ENCODE measurements at regions not wholly inside any gene's neighbourhood (a gene's known extent, or its start where the extent isn't known, plus 50 kb on each side); places are given as distances from the start of the nearest gene placed in this dataset.

DNA sequence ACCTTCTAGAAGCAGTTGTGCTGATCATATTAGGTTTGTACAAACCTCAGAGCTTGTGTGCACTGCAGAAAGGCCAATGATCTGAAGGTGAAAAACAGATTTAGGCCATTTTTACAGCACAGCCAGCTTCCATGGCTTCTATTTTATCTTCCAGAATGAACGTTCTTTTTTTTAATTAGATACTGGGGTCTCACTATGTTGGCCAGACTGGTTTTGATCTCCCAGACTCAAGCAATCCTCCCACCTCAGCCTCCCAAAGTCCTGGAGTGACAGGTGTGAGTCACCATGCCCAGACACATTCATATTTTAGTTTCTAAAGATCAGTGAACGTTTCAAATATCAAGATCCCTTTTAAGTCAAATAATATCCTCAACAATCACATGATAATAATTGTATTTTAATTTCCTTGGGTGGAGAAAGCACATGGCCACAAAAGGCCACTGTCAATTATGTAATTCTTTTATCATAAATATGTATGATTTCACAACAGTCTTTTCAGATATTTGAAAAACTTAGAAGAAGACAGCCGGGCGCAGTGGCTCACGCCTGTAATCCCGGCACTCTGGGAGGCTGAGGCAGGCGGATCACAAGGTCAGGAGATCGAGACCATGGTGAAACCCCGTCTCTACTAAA lies 326.7 kb upstream of the JARID2 start:
- Histone ChIP-seq H3K9ac (no peak overlapping the region), H3K4me3 (ENCODE audit: low read depth in 2 of 2, low read length in 1 of 2) (no peak overlapping the region), H3F3A (replicated peaks; ENCODE audit: insufficient read depth) (no peaks in the 10 kb centered on the region), H3K79me2 (ENCODE audit: insufficient read depth) (no peaks in the 10 kb centered on the region), H3K36me3 (replicated peaks in 1 of 2; ENCODE audit: control insufficient read depth in 1 of 2, insufficient read depth in 2 of 2, low read length in 1 of 2) (no peaks in the 10 kb centered on the region), H3K9me3 (no peaks in the 10 kb centered on the region), H4K20me1 (ENCODE audit: insufficient read depth) (no peaks in the 10 kb centered on the region), H3K4me1 (ENCODE audit: control insufficient read depth in 1 of 2, insufficient read depth in 2 of 2, low read depth in 1 of 2, low read length in 1 of 2) (no peaks in the 10 kb centered on the region; a peak in 1 of 4 replicates), H3K27me3 (ENCODE audit: insufficient read depth) (no peaks in the 10 kb centered on the region), H3K4me2 (no peak overlapping the region), H3K9me2 (no peaks in the 10 kb centered on the region), H2AFZ (ENCODE audit: low read depth) (no peak overlapping the region), H3K27ac (ENCODE audit: low read depth in 2 of 2, low read length in 1 of 2) (no peak overlapping the region)
- 66% methylated on average over 9 of the region's 9 CpGs for WGBS (ENCODE audit: low lambda C conversion rate)
- DNase-seq, result no peak
- POLR2A ChIA-PET, result no interaction called here
- CTCF ChIA-PET, result no interaction called here
- no peak for TF ChIP-seq RCOR1 (IDR thresholded peaks at IDR 0.05; ENCODE audit: low read length)

DNA sequence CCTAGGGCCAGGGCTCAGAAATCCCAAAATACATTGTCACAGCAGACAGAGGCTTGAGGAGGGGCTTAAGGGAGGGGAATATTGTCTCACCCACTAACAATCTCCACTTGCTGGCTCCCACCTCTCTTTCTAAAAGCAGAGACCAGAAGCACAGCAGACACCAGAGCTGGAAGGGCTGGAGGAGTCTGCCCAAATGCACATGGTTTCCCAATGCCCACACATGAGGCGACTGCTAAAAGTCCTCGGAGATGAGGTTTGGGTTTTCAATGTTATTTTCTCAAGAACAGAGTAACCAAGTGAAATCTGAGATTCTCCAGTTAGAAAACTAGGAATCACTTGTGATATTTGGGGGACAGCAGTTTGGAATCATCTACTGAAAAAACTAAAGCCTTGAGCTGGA lies 325.6 kb upstream of the JARID2 start:
- Histone ChIP-seq H3K4me3 (ENCODE audit: low read depth in 2 of 2, low read length in 1 of 2) (no peak overlapping the region), H3K27me3 (ENCODE audit: insufficient read depth) (no peaks in the 10 kb centered on the region), H3K9me2 (no peaks in the 10 kb centered on the region), H3K4me1 (ENCODE audit: control insufficient read depth in 1 of 2, insufficient read depth in 2 of 2, low read depth in 1 of 2, low read length in 1 of 2) (no peaks in the 10 kb centered on the region; a peak in 1 of 4 replicates), H2AFZ (ENCODE audit: low read depth) (no peak overlapping the region), H3K36me3 (replicated peaks in 1 of 2; ENCODE audit: control insufficient read depth in 1 of 2, insufficient read depth in 2 of 2, low read length in 1 of 2) (no peaks in the 10 kb centered on the region), H3K79me2 (ENCODE audit: insufficient read depth) (no peaks in the 10 kb centered on the region), H3K9me3 (no peaks in the 10 kb centered on the region), H3K27ac (ENCODE audit: low read depth in 2 of 2, low read length in 1 of 2) (no peak overlapping the region), H3F3A (replicated peaks; ENCODE audit: insufficient read depth) (no peaks in the 10 kb centered on the region), H3K4me2 (no peak overlapping the region), H3K9ac (no peak overlapping the region), H4K20me1 (ENCODE audit: insufficient read depth) (no peaks in the 10 kb centered on the region)
- 58% methylated on average over 2 of the region's 2 CpGs for WGBS (ENCODE audit: low lambda C conversion rate)
- no peak for DNase-seq
- CTCF ChIA-PET, result no interaction called here
- no peak for TF ChIP-seq FOSL2 (IDR thresholded peaks at IDR 0.05; ENCODE audit: borderline replicate concordance, low read depth)
- TF ChIP-seq NRF1 (IDR thresholded peaks at IDR 0.05; ENCODE audit: low read depth, low read length), result no peak
- TF ChIP-seq, protein P1, sequence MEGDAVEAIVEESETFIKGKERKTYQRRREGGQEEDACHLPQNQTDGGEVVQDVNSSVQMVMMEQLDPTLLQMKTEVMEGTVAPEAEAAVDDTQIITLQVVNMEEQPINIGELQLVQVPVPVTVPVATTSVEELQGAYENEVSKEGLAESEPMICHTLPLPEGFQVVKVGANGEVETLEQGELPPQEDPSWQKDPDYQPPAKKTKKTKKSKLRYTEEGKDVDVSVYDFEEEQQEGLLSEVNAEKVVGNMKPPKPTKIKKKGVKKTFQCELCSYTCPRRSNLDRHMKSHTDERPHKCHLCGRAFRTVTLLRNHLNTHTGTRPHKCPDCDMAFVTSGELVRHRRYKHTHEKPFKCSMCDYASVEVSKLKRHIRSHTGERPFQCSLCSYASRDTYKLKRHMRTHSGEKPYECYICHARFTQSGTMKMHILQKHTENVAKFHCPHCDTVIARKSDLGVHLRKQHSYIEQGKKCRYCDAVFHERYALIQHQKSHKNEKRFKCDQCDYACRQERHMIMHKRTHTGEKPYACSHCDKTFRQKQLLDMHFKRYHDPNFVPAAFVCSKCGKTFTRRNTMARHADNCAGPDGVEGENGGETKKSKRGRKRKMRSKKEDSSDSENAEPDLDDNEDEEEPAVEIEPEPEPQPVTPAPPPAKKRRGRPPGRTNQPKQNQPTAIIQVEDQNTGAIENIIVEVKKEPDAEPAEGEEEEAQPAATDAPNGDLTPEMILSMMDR (IDR thresholded peaks at IDR 0.05), result no peak
- TF ChIP-seq, protein P2, sequence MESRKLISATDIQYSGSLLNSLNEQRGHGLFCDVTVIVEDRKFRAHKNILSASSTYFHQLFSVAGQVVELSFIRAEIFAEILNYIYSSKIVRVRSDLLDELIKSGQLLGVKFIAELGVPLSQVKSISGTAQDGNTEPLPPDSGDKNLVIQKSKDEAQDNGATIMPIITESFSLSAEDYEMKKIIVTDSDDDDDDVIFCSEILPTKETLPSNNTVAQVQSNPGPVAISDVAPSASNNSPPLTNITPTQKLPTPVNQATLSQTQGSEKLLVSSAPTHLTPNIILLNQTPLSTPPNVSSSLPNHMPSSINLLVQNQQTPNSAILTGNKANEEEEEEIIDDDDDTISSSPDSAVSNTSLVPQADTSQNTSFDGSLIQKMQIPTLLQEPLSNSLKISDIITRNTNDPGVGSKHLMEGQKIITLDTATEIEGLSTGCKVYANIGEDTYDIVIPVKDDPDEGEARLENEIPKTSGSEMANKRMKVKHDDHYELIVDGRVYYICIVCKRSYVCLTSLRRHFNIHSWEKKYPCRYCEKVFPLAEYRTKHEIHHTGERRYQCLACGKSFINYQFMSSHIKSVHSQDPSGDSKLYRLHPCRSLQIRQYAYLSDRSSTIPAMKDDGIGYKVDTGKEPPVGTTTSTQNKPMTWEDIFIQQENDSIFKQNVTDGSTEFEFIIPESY (IDR thresholded peaks at IDR 0.05; ENCODE audit: borderline replicate concordance, low read depth), result no peak
- TF ChIP-seq EP300 (IDR thresholded peaks at IDR 0.05; ENCODE audit: borderline replicate concordance in 1 of 2, low read depth in 1 of 2, low read length in 1 of 2), result no peak
- POLR2A ChIA-PET, result no interaction called here

DNA sequence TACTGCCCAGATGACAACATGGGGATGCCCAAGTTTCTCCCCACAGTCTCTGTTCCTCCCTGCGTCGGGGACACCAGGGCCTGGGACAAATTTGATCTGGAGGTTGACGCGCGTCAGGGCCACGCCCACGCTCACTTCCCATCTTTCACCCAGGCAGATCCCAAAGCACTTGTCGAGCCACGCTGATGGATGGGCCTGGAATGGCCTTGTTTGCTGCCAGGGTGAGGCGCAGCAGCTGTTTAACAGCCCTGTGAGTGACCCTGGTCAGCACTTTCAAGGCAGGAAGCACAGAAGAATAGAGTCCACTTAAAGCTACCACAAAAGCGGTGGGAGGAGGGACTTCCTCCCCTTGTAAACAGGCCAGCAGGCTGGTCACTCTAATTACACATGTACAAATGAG lies 324.7 kb upstream of the JARID2 start:
- no peak overlapping the region for H2AFZ ChIP-seq (ENCODE audit: low read depth)
- POLR2A ChIA-PET, result no interaction called here

More for the DNA sequence above, 324.7 kb upstream of the JARID2 start:
- Histone ChIP-seq H3K27me3 (ENCODE audit: insufficient read depth) (no peaks in the 10 kb centered on the region), H3F3A (replicated peaks; ENCODE audit: insufficient read depth) (no peaks in the 10 kb centered on the region), H3K9me3 (no peaks in the 10 kb centered on the region), H3K9me2 (no peaks in the 10 kb centered on the region), H3K79me2 (ENCODE audit: insufficient read depth) (no peaks in the 10 kb centered on the region), H3K9ac (no peak overlapping the region), H3K4me1 (ENCODE audit: control insufficient read depth in 1 of 2, insufficient read depth in 2 of 2, low read depth in 1 of 2, low read length in 1 of 2) (no peaks in the 10 kb centered on the region; a peak in 1 of 4 replicates), H3K36me3 (replicated peaks in 1 of 2; ENCODE audit: control insufficient read depth in 1 of 2, insufficient read depth in 2 of 2, low read length in 1 of 2) (no peaks in the 10 kb centered on the region), H3K4me3 (ENCODE audit: low read depth in 2 of 2, low read length in 1 of 2) (no peak overlapping the region), H4K20me1 (ENCODE audit: insufficient read depth) (no peaks in the 10 kb centered on the region), H3K4me2 (no peak overlapping the region), H3K27ac (ENCODE audit: low read depth in 2 of 2, low read length in 1 of 2) (no peak overlapping the region)
- CTCF ChIA-PET, result no interaction called here
- WGBS (ENCODE audit: low lambda C conversion rate), result 91% methylated on average over 11 of the region's 11 CpGs
- no peak for DNase-seq
- TF ChIP-seq CHD2 (IDR thresholded peaks at IDR 0.05; ENCODE audit: low read length, partially characterized antibody), result no peak
- TF ChIP-seq, protein P3, sequence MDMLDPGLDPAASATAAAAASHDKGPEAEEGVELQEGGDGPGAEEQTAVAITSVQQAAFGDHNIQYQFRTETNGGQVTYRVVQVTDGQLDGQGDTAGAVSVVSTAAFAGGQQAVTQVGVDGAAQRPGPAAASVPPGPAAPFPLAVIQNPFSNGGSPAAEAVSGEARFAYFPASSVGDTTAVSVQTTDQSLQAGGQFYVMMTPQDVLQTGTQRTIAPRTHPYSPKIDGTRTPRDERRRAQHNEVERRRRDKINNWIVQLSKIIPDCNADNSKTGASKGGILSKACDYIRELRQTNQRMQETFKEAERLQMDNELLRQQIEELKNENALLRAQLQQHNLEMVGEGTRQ (IDR thresholded peaks at IDR 0.05; ENCODE audit: borderline replicate concordance, low read depth, low read length), result no peak

Measured in SK-N-SH (cell line).